Limb (tissue), 2 donors: ENCODE measurements at regions not wholly inside any gene's neighbourhood (a gene's known extent, or its start where the extent isn't known, plus 50 kb on each side); places are given as distances from the start of the nearest gene placed in this dataset.

Experiments used
- DNase-seq, 2 donors: peaks; one replicate each; pipeline ENCODE4 v3.0.0-alpha.2; 2016; ENCODE audit errors: extremely low spot score in 2 of 2

GRCh38 chr9:20002011-20002410, 213.2 kb upstream of the SLC24A2 start:
- DNase-seq = no peak

- DNase-seq = no peak
Observed at GRCh38 chr9:20001058-20001457, 212.2 kb upstream of the SLC24A2 start.

- no peak for DNase-seq
Observed at GRCh38 chr9:19999491-20000057, 210.7 kb upstream of the SLC24A2 start.

- no peak for DNase-seq
Observed at GRCh38 chr9:19998823-19999455, 210.1 kb upstream of the SLC24A2 start.

GRCh38 chr9:19998153-19998552, 209.3 kb upstream of the SLC24A2 start:
- DNase-seq = no peak

- DNase-seq = no peak
Observed at GRCh38 chr9:19995619-19996018, 206.8 kb upstream of the SLC24A2 start.

GRCh38 chr9:19994296-19994695, 205.5 kb upstream of the SLC24A2 start:
- DNase-seq = no peak

GRCh38 chr9:19992556-19992955, 203.7 kb upstream of the SLC24A2 start:
- no peak for DNase-seq

GRCh38 chr9:19989213-19989612, 200.4 kb upstream of the SLC24A2 start:
- DNase-seq = no peak

- DNase-seq = no peak
Observed at GRCh38 chr9:19988281-19988680, 199.4 kb upstream of the SLC24A2 start.

- DNase-seq = no peak
Observed at GRCh38 chr9:19985081-19985480, 196.2 kb upstream of the SLC24A2 start.

- DNase-seq = no peak
Observed at GRCh38 chr9:19976226-19976625, 187.4 kb upstream of the SLC24A2 start.

- DNase-seq = no peak
Observed at GRCh38 chr9:19975499-19975898, 186.7 kb upstream of the SLC24A2 start.

- DNase-seq = no peak
Observed at GRCh38 chr9:19969721-19970120, 180.9 kb upstream of the SLC24A2 start.

- no peak for DNase-seq
Observed at GRCh38 chr9:19967888-19968459, 179.1 kb upstream of the SLC24A2 start.

- DNase-seq = no peak
Observed at GRCh38 chr9:19967216-19967887, 178.5 kb upstream of the SLC24A2 start.

- DNase-seq = no peak
Observed at GRCh38 chr9:19965336-19965735, 176.5 kb upstream of the SLC24A2 start.

GRCh38 chr9:19947996-19948395, 159.2 kb upstream of the SLC24A2 start:
- DNase-seq = no peak

- DNase-seq = no peak
Observed at GRCh38 chr9:19946441-19947109, 157.7 kb upstream of the SLC24A2 start.

- no peak for DNase-seq
Observed at GRCh38 chr9:19941874-19942273, 153.0 kb upstream of the SLC24A2 start.

- DNase-seq = no peak
Observed at GRCh38 chr9:19940811-19941535, 152.1 kb upstream of the SLC24A2 start.
